GM13976 (cell line): ENCODE measurements at regions not wholly inside any gene's neighbourhood (a gene's known extent, or its start where the extent isn't known, plus 50 kb on each side); places are given as distances from the start of the nearest gene placed in this dataset.

Experiments
- DNase-seq: peaks from one replicate; pipeline ENCODE4 v3.0.0; 2012; ENCODE audit warnings: low spot score
- CTCF ChIP-seq: IDR thresholded peaks from 2 replicates; pipeline ENCODE4 v1.5.1; 2012; ENCODE audit warnings: borderline replicate concordance, mild to moderate bottlenecking; ENCODE audit not compliant: insufficient read depth; ENCODE audit errors: extremely low read depth, missing control alignments, control extremely low read depth
- in situ Hi-C: fragments of 300-500 bp; cut with MboI; formaldehyde crosslinking; loops from one replicate; pipeline ENCODE4 v1.12.0; 2022; ENCODE audit warnings: low sequenced_read_pairs, mixed read lengths, inconsistent platforms; ENCODE audit not compliant: unreplicated experiment

- in situ Hi-C loops = no loop called here
- no peak for TF ChIP-seq CTCF
- DNase-seq = no peak
Measured at GRCh38 chr3:103829723-103830326, 1395.0 kb downstream of the ZPLD1 start.

- no peak for DNase-seq
- in situ Hi-C loops = no loop called here
- no peak for TF ChIP-seq CTCF
Measured at GRCh38 chr3:103847081-103848062, 1412.6 kb downstream of the ZPLD1 start.

- DNase-seq = no peak
- no peak for TF ChIP-seq CTCF
- in situ Hi-C loops = no loop called here
Measured at GRCh38 chr3:103851793-103852192, 1417.0 kb downstream of the ZPLD1 start.

- no peak for TF ChIP-seq CTCF
- no peak for DNase-seq
- in situ Hi-C loops = no loop called here
Measured at GRCh38 chr3:103862415-103862814, 1427.6 kb downstream of the ZPLD1 start.

- in situ Hi-C loops = no loop called here
- no peak for DNase-seq
- no peak for TF ChIP-seq CTCF
Measured at GRCh38 chr3:103863381-103863780, 1428.6 kb downstream of the ZPLD1 start.

GRCh38 chr3:103866113-103866512, 1431.3 kb downstream of the ZPLD1 start:
- no peak for TF ChIP-seq CTCF
- no peak for DNase-seq
- in situ Hi-C loops = no loop called here
